Transverse colon (tissue), 4 donors: ENCODE measurements at regions not wholly inside any gene's neighbourhood (a gene's known extent, or its start where the extent isn't known, plus 50 kb on each side); places are given as distances from the start of the nearest gene placed in this dataset.

Experiments used
- DNase-seq: peaks from one replicate; pipeline ENCODE4 v3.0.0-alpha.2; 2019
- H3K27ac ChIP-seq, 4 donors: fragments of 200-600 bp; sonication (generic); 2 replicates each; pipeline ENCODE4 v1.5.1; 2016 to 2018; ENCODE audit warnings: inconsistent platforms in 4 of 4
- H3K27me3 ChIP-seq: fragments of 200-600 bp; sonication (generic); 2 replicates; pipeline ENCODE4 v1.5.1; 2017; ENCODE audit warnings: inconsistent platforms
- H3K36me3 ChIP-seq, 4 donors: fragments of 200-600 bp; sonication (generic); 2 replicates each; pipeline ENCODE4 v1.5.1; 2017 to 2019; ENCODE audit warnings: inconsistent platforms in 4 of 4
- H3K4me1 ChIP-seq, 4 donors: fragments of 200-600 bp; sonication (generic); 2 replicates each; pipeline ENCODE4 v1.5.1; 2017 to 2020; ENCODE audit warnings: inconsistent platforms in 4 of 4
- H3K4me3 ChIP-seq, 4 donors: fragments of 200-600 bp; sonication (generic); 1 replicate in 1 of 4; 2 replicates in 3 of 4; pipeline versions ENCODE4 v1.5.1 to v1.6.1; 2017 to 2019; ENCODE audit warnings: inconsistent platforms in 4 of 4
- H3K9me3 ChIP-seq, 2 donors: fragments of 200-600 bp; sonication (generic); 2 replicates each; pipeline ENCODE4 v1.5.1; 2017 to 2019; ENCODE audit warnings: inconsistent platforms in 2 of 2
- EP300 ChIP-seq: sonication (generic); formaldehyde crosslinking; IDR thresholded peaks from one replicate; pipeline ENCODE4 v1.6.1; 2017; ENCODE audit warnings: antibody characterized with exemption, low read depth
- POLR2A ChIP-seq: fragments of 450-650 bp; IDR thresholded peaks from one replicate; pipeline ENCODE4 v1.6.1; 2016; ENCODE audit warnings: antibody characterized with exemption, mild to moderate bottlenecking, moderate library complexity
- POLR2AphosphoS5 ChIP-seq, 3 donors: sonication (generic); formaldehyde crosslinking; IDR thresholded peaks; one replicate each; pipeline ENCODE4 v1.6.1; 2016; ENCODE audit warnings: antibody characterized with exemption in 3 of 3
- WGBS, 2 donors: methylation state at CpG; one replicate each; pipeline ENCODE4 v1.1.5; 2018; ENCODE audit warnings: low coverage in 1 of 2; 5-methylcytosine and 5-hydroxymethylcytosine counted together
- in situ Hi-C, 4 donors: fragments of 200-750 bp; cut with MboI; loops; one replicate each; pipeline versions ENCODE4 v1.15.0 to v1.15.1; 2017; ENCODE audit warnings: low sequenced_read_pairs in 3 of 4, low pct_ligation_motif_present in 1 of 4, low pct_unique_long_range_greater_than_20kb in 1 of 4
- intact Hi-C: fragments of 100-400 bp; cut with DNase I; formaldehyde crosslinking; loops from one replicate; pipeline ENCODE4 v1.15.1; 2023; ENCODE audit warnings: low total_unique reads
- TF ChIP-seq, protein P1 (sequence below), 5 experiments: fragments of 200-600 bp in 3 of 5; fragments of 450-650 bp in 2 of 5; sonication (generic) in 3 of 5; IDR thresholded peaks; 1 replicate in 2 of 5; 2 replicates in 3 of 5; pipeline ENCODE4 v1.5.1; 2016 to 2017; ENCODE audit warnings: antibody characterized with exemption in 5 of 5, inconsistent platforms in 3 of 5, mild to moderate bottlenecking in 2 of 5, moderate library complexity in 1 of 5

DNA sequence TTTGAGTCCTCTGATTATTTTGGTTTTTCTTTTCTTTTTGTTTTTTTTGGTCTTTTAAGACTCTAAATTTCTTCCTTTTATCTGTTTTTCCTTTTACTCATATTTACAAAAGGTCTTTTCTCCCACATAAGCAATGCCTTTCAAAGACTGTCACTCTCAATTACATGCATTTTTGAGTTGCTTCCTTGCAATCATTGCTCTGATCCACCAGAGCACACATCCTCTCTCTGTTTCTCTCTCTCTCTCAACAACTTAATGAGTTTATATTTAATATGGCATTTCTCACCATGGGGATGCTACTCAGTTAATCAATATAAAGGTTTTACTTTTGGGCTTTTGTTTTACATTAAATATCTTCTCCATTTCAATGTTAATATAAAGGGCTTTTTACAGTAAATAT, 62.7 kb upstream of the OR10AD1 start:
- Histone ChIP-seq H3K4me3 (no peak overlapping the region), H3K27me3 (peaks cover 4% of the 10 kb centered on the region), H3K27ac (no peak overlapping the region), H3K36me3 (no peaks in the 10 kb centered on the region), H3K9me3 (no peaks in the 10 kb centered on the region), H3K4me1 (no peaks in the 10 kb centered on the region)
- TF ChIP-seq POLR2AphosphoS5 (IDR thresholded peaks at IDR 0.05): no peak
- TF ChIP-seq, protein P1, sequence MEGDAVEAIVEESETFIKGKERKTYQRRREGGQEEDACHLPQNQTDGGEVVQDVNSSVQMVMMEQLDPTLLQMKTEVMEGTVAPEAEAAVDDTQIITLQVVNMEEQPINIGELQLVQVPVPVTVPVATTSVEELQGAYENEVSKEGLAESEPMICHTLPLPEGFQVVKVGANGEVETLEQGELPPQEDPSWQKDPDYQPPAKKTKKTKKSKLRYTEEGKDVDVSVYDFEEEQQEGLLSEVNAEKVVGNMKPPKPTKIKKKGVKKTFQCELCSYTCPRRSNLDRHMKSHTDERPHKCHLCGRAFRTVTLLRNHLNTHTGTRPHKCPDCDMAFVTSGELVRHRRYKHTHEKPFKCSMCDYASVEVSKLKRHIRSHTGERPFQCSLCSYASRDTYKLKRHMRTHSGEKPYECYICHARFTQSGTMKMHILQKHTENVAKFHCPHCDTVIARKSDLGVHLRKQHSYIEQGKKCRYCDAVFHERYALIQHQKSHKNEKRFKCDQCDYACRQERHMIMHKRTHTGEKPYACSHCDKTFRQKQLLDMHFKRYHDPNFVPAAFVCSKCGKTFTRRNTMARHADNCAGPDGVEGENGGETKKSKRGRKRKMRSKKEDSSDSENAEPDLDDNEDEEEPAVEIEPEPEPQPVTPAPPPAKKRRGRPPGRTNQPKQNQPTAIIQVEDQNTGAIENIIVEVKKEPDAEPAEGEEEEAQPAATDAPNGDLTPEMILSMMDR (IDR thresholded peaks at IDR 0.05): no peak
- TF ChIP-seq EP300: no peak
- TF ChIP-seq POLR2A: no peak
- in situ Hi-C loops: loop anchor here in 1 of 4 donors (25.0 kb wide), 1 partner anchor 347 kb away; no protein-coding TSS in a partner anchor
- DNase-seq: no peak
- intact Hi-C loops: no loop called here

DNA sequence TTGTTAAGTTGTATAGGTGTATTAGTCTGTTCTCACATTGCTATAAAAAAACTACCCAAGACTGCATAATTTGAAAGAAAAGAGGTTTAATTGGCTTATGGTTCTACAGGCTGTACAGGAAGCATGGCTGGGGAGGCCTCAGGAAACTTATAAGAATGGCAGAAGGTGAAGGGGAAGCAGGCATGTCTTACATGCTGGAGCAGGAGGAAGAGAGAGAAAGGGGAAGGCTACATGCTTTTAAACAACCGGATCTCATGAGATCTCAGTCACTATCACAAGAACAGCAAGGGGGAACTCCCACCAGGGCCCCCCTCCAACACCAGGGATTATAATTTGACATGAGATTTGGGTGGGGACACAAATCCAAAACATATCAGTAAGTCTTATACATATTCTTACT, 60.5 kb upstream of the OR10AD1 start:
- TF ChIP-seq, protein P1 (IDR thresholded peaks at IDR 0.05): no peak
- TF ChIP-seq POLR2A (no peak), POLR2AphosphoS5 (IDR thresholded peaks at IDR 0.05) (no peak), EP300 (no peak)
- Histone ChIP-seq H3K4me1 (no peaks in the 10 kb centered on the region), H3K9me3 (no peaks in the 10 kb centered on the region), H3K4me3 (no peak overlapping the region), H3K27me3 (peaks cover 4% of the 10 kb centered on the region), H3K36me3 (no peaks in the 10 kb centered on the region), H3K27ac (no peak overlapping the region)
- no peak for DNase-seq
- WGBS, 2 donors: 14 to 61% methylated on average over 1 of the region's 1 CpG
- in situ Hi-C loops (loop anchor here in 1 of 4 donors (25.0 kb wide), 1 partner anchor 349 kb away; no protein-coding TSS in a partner anchor), intact Hi-C loops (no loop called here)

DNA sequence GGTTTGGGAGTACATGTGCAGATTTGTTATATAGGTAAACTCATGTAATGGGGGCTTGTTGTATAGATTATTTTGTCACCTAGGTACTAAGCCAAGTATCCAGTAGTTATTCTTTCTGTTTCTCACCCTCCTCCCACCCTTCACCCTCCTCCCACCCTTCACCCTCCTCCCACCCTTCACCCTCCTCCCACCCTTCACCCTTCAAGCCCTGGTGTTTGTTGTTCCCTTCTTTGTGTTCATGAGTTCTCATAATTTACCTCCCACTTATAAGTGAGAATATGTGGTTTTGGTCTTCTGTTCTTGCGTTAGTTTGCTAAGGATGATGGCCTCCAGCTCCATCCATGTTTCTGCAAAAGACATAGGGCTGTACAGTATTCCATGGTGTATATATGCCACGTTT, 58.7 kb upstream of the OR10AD1 start:
- WGBS, 2 donors: 40 to 55% methylated on average over 1 to 2 of the region's 2 CpGs
- in situ Hi-C loops (loop anchor here in 1 of 4 donors (25.0 kb wide), 1 partner anchor 351 kb away; no protein-coding TSS in a partner anchor), intact Hi-C loops (no loop called here)
- no peaks in the 10 kb centered on the region for H3K4me1 ChIP-seq
- H3K9me3 ChIP-seq: no peaks in the 10 kb centered on the region
- H3K4me3 ChIP-seq: no peak overlapping the region
- peaks cover 4% of the 10 kb centered on the region for H3K27me3 ChIP-seq
- no peak for DNase-seq
- H3K27ac ChIP-seq: no peak overlapping the region
- TF ChIP-seq, protein P1 (IDR thresholded peaks at IDR 0.05): no peak
- TF ChIP-seq POLR2A (no peak), POLR2AphosphoS5 (IDR thresholded peaks at IDR 0.05) (no peak), EP300 (no peak)
- H3K36me3 ChIP-seq: no peaks in the 10 kb centered on the region
